CD14-positive monocyte (primary cell): ENCODE measurements at regions not wholly inside any gene's neighbourhood (a gene's known extent, or its start where the extent isn't known, plus 50 kb on each side); places are given as distances from the start of the nearest gene placed in this dataset.
"Not testable (repeated sequence)": the region's sequence is repeated elsewhere in the genome, so short reads cannot be mapped to it uniquely, and the experiment has no call there.

Experiments used
- DNase-seq, 3 donors: peaks; one replicate each; pipeline ENCODE4 v3.0.0-alpha.2; 2011 to 2022
- H2AFZ ChIP-seq: 2 replicates; pipeline ENCODE4 v1.6.0; 2012; ENCODE audit warnings: mild to moderate bottlenecking, low read depth, low read length, inconsistent platforms; ENCODE audit not compliant: insufficient read depth, poor library complexity, severe bottlenecking
- H3K27ac ChIP-seq, 2 donors: 1 replicate in 1 of 2; 2 replicates in 1 of 2; pipeline ENCODE4 v1.5.1; 2012 to 2013; ENCODE audit warnings: low read length in 2 of 2, control low read depth in 1 of 2, inconsistent platforms in 1 of 2, low read depth in 1 of 2, mild to moderate bottlenecking in 1 of 2
- H3K27me3 ChIP-seq, 2 donors: one replicate each; pipeline versions ENCODE4 v1.6.0 to v1.6.1; 2011 to 2013; ENCODE audit warnings: low read length in 2 of 2; ENCODE audit not compliant: control insufficient read depth in 2 of 2, insufficient read depth in 2 of 2
- H3K36me3 ChIP-seq, 2 donors: replicated peaks in 1 of 2; 1 replicate in 1 of 2; 2 replicates in 1 of 2; pipeline versions ENCODE4 v1.5.1 to v1.6.1; 2012 to 2013; ENCODE audit warnings: low read length in 2 of 2, control low read depth in 1 of 2, inconsistent platforms in 1 of 2, mild to moderate bottlenecking in 1 of 2; ENCODE audit not compliant: insufficient read depth in 2 of 2, control insufficient read depth in 1 of 2
- H3K4me1 ChIP-seq, 2 donors: 1 replicate in 1 of 2; 2 replicates in 1 of 2; pipeline versions ENCODE4 v1.5.1 to v1.6.1; 2012 to 2013; ENCODE audit warnings: low read length in 2 of 2, control low read depth in 1 of 2, inconsistent platforms in 1 of 2, mild to moderate bottlenecking in 1 of 2, moderate library complexity in 1 of 2; ENCODE audit not compliant: insufficient read depth in 2 of 2, control insufficient read depth in 1 of 2
- H3K4me2 ChIP-seq: replicated peaks from 2 replicates; pipeline ENCODE3; 2012; ENCODE audit warnings: low read length, moderate library complexity, mild to moderate bottlenecking; ENCODE audit not compliant: poor library complexity, severe bottlenecking; ENCODE audit errors: extremely low read depth
- H3K4me3 ChIP-seq, 3 experiments: fragments of 200-600 bp in 1 of 3; sonication (generic) in 1 of 3; replicated peaks in 1 of 3; 1 replicate in 2 of 3; 2 replicates in 1 of 3; pipeline ENCODE4 v1.5.1; 2011 to 2013; ENCODE audit warnings: low read length in 3 of 3, mild to moderate bottlenecking in 3 of 3, control low read depth in 2 of 3, low read depth in 2 of 3, inconsistent platforms in 1 of 3, moderate library complexity in 1 of 3
- H3K79me2 ChIP-seq: 2 replicates; pipeline ENCODE4 v1.6.0; 2012; ENCODE audit warnings: mild to moderate bottlenecking, control low read depth, inconsistent platforms, low read length, moderate library complexity; ENCODE audit not compliant: insufficient read depth
- H3K9ac ChIP-seq: 2 replicates; pipeline ENCODE4 v1.6.0; 2017; ENCODE audit warnings: low read length, mild to moderate bottlenecking; ENCODE audit not compliant: insufficient read depth, poor library complexity, severe bottlenecking
- H3K9me3 ChIP-seq, 2 donors: replicated peaks in 1 of 2; 1 replicate in 1 of 2; 2 replicates in 1 of 2; pipeline versions ENCODE4 v1.5.1 to v1.6.1; 2012 to 2013; ENCODE audit warnings: low read length in 2 of 2, control low read depth in 1 of 2; ENCODE audit not compliant: control insufficient read depth in 1 of 2, insufficient read depth in 1 of 2
- H4K20me1 ChIP-seq: 2 replicates; pipeline ENCODE4 v1.6.0; 2012; ENCODE audit warnings: mild to moderate bottlenecking, low read length, control low read depth, moderate library complexity; ENCODE audit not compliant: insufficient read depth
- H3K27ac Mint-ChIP-seq, 7 donors: one replicate each; pipeline ENCODE4 v1.8.0; 2020; ENCODE audit warnings: mild to moderate bottlenecking in 7 of 7, mixed read lengths in 7 of 7, moderate library complexity in 6 of 7, inconsistent platforms in 2 of 7
- H3K27me3 Mint-ChIP-seq, 3 donors: one replicate each; pipeline ENCODE4 v1.8.0; 2021 to 2022; ENCODE audit warnings: low read depth in 3 of 3, mild to moderate bottlenecking in 3 of 3, mixed read lengths in 3 of 3, moderate library complexity in 3 of 3, inconsistent platforms in 1 of 3
- H3K36me3 Mint-ChIP-seq, 2 donors: one replicate each; pipeline ENCODE4 v1.8.0; 2020; ENCODE audit warnings: mixed read lengths in 2 of 2, inconsistent platforms in 1 of 2, mild to moderate bottlenecking in 1 of 2
- H3K4me1 Mint-ChIP-seq: one replicate; pipeline ENCODE4 v1.8.0; 2020; ENCODE audit warnings: mild to moderate bottlenecking, mixed read lengths
- H3K4me3 Mint-ChIP-seq, 2 donors: one replicate each; pipeline ENCODE4 v1.8.0; 2020; ENCODE audit warnings: mild to moderate bottlenecking in 2 of 2, mixed read lengths in 2 of 2, moderate library complexity in 1 of 2
- H3K9me3 Mint-ChIP-seq, 7 donors: one replicate each; pipeline ENCODE4 v1.8.0; 2020 to 2022; ENCODE audit warnings: mixed read lengths in 7 of 7, mild to moderate bottlenecking in 6 of 7, moderate library complexity in 6 of 7, inconsistent platforms in 2 of 7
- WGBS: methylation state at CpG from one replicate; pipeline ENCODE4 v1.1.5; 2013; ENCODE audit warnings: missing lambda C conversion rate; ENCODE audit not compliant: insufficient coverage; 5-methylcytosine and 5-hydroxymethylcytosine counted together
- intact Hi-C, 2 donors: fragments of 100-400 bp; cut with micrococcal nuclease; formaldehyde crosslinking; loops; one replicate each; pipeline versions ENCODE4 v1.15.0 to v1.15.1; 2023

DNA sequence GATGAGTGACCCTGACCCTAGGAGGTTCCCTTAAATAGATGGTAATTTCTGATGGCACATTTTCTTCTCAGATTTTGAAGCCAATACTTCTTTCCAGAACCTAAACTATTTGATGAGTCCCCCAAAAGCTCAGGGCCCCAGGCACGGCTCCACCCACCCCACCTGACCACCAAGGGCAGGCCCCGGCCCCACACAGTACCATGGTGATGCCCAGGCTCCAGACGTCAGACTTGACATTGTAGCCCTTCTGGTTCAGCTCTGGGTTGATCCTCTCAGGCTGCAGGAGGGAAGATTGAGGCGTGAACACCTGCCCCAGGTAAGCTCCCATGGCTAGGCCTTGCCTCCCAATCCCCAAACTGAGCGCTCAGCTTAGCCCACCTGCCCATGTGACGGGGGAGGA lies 90.3 kb downstream of the KCNJ18 start:
- H3K27me3 Mint-ChIP-seq, DNase-seq, H2AFZ ChIP-seq, H3K4me2 ChIP-seq, H3K9me3 ChIP-seq, intact Hi-C loops, H3K36me3 Mint-ChIP-seq, H3K4me3 ChIP-seq, H3K4me3 Mint-ChIP-seq, H3K27ac Mint-ChIP-seq, H3K4me1 Mint-ChIP-seq, H3K36me3 ChIP-seq, H3K27me3 ChIP-seq, H4K20me1 ChIP-seq, H3K27ac ChIP-seq, H3K79me2 ChIP-seq, H3K4me1 ChIP-seq, H3K9ac ChIP-seq: not testable (repeated sequence)
- peaks cover 2 to 15% (median 6%) of the 10 kb centered on the region in 7 donors for H3K9me3 Mint-ChIP-seq
- 89% methylated on average over 4 of the region's 6 CpGs for WGBS

DNA sequence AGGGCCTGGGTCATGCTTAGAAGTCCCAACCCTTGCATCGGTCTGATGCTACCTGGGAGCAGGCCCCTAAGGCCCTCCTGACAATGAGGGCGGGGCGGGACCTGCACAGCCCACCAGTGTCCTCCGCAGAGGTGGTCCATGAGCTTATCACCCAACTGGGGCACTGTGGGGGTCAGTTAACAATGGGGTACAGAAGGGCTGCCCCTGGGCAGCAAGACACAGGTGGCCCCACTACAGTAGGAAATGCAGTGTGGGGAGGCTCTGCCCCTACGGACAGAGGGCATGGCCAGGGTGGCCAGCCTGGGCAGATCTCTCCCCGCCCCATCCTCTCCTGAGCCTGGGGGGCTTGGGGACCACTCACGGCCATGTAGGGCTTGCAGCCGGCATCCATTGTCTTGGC lies 90.7 kb downstream of the KCNJ18 start:
- H3K27ac Mint-ChIP-seq, H3K4me1 Mint-ChIP-seq, intact Hi-C loops, H3K4me2 ChIP-seq, H3K27ac ChIP-seq, H3K36me3 ChIP-seq, H2AFZ ChIP-seq, H3K9ac ChIP-seq, H3K4me3 ChIP-seq, H3K36me3 Mint-ChIP-seq, H3K27me3 Mint-ChIP-seq, H3K27me3 ChIP-seq, H3K79me2 ChIP-seq, H3K4me3 Mint-ChIP-seq, DNase-seq, H4K20me1 ChIP-seq, H3K9me3 ChIP-seq, H3K4me1 ChIP-seq: not testable (repeated sequence)
- peaks cover 0 to 15% (median 6%) of the 10 kb centered on the region in 7 donors for H3K9me3 Mint-ChIP-seq
- WGBS, result 71% methylated on average over 2 of the region's 8 CpGs

DNA sequence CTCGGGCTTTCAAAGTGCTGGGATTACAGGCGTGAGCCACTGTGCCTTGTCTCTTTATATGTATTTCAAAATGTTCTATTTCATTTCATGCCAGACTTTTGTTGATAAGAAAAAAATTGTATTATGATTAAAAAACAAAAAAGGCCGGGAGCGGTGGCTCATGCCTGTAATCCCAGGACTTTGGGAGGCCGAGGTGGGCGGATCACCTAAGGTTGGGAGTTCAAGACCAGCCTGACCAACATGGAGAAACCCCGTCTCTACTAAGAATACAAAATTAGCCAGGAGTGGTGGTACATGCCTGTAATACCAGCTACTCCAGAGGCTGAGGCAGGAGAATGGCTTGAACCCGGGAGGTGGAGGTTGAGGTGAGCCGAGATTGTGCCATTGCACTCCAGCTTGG lies 121.9 kb downstream of the KCNJ18 start:
- H4K20me1 ChIP-seq, DNase-seq, H3K27ac ChIP-seq, H3K79me2 ChIP-seq, intact Hi-C loops, H3K36me3 ChIP-seq, H3K27ac Mint-ChIP-seq, H3K36me3 Mint-ChIP-seq, H3K4me3 Mint-ChIP-seq, H3K4me2 ChIP-seq, H3K4me3 ChIP-seq, H3K4me1 ChIP-seq, H2AFZ ChIP-seq, H3K27me3 Mint-ChIP-seq, H3K27me3 ChIP-seq, H3K9ac ChIP-seq, H3K4me1 Mint-ChIP-seq: not testable (repeated sequence)
- peaks cover 24 to 28% of the 10 kb centered on the region in 2 donors for H3K9me3 ChIP-seq
- WGBS, result 75% methylated on average over 2 of the region's 9 CpGs
- peaks cover 6 to 36% (median 22%) of the 10 kb centered on the region in 7 donors for H3K9me3 Mint-ChIP-seq
